ENCODE measurements at regions not wholly inside any gene's neighbourhood (a gene's known extent, or its start where the extent isn't known, plus 50 kb on each side); places are given as distances from the start of the nearest gene placed in this dataset.

- TF ChIP-seq CTCF (IDR thresholded peaks at IDR 0.05) (no peak), POLR2A (IDR thresholded peaks at IDR 0.05) (no peak)
These were observed 223.6 kb upstream of the RREB1 start for GRCh38 chr6:6884193-6884627.

All from heart left ventricle (tissue), 13 donors.